Fibroblast of the aortic adventitia (primary cell): ENCODE measurements at regions not wholly inside any gene's neighbourhood (a gene's known extent, or its start where the extent isn't known, plus 50 kb on each side); places are given as distances from the start of the nearest gene placed in this dataset.

Experiments used
- DNase-seq: peaks from one replicate; pipeline ENCODE4 v3.0.0-alpha.2; 2010; ENCODE audit warnings: low read depth
- H3K4me3 ChIP-seq: 2 replicates; pipeline ENCODE4 v1.5.1; 2011; ENCODE audit warnings: low read depth, mild to moderate bottlenecking, control low read depth, low read length, moderate library complexity
- CTCF ChIP-seq: IDR thresholded peaks from 2 replicates; pipeline ENCODE4 v1.5.1; 2011; ENCODE audit warnings: mild to moderate bottlenecking, low read length, control low read depth, inconsistent platforms; ENCODE audit not compliant: insufficient read depth

GRCh38 chr2:47309952-47310800 lies 58.9 kb upstream of the EPCAM start:
- peak; percentile 76 for DNase-seq
- TF ChIP-seq CTCF, result no peak
- H3K4me3 ChIP-seq, result no peak overlapping the region

- DNase-seq, result no peak
- H3K4me3 ChIP-seq, result no peak overlapping the region
- TF ChIP-seq CTCF, result no peak
Observed at GRCh38 chr2:47309472-47309951, 59.6 kb upstream of the EPCAM start.

- no peak for TF ChIP-seq CTCF
- H3K4me3 ChIP-seq, result no peak overlapping the region
- DNase-seq, result peak; percentile 17
Observed at GRCh38 chr2:47307066-47307465, 62.0 kb upstream of the EPCAM start.

- TF ChIP-seq CTCF, result no peak
- H3K4me3 ChIP-seq, result no peak overlapping the region
- no peak for DNase-seq
Observed at GRCh38 chr2:47304654-47305053, 64.5 kb upstream of the EPCAM start.

- peak; percentile 30 for DNase-seq
- no peak overlapping the region for H3K4me3 ChIP-seq
- no peak for TF ChIP-seq CTCF
Observed at GRCh38 chr2:47303341-47304148, 65.6 kb upstream of the EPCAM start.

- peak; percentile 34 for DNase-seq
- no peak overlapping the region for H3K4me3 ChIP-seq
- TF ChIP-seq CTCF, result no peak
Observed at GRCh38 chr2:47302308-47302707, 66.8 kb upstream of the EPCAM start.
